SK-N-SH (cell line): ENCODE measurements at regions not wholly inside any gene's neighbourhood (a gene's known extent, or its start where the extent isn't known, plus 50 kb on each side); places are given as distances from the start of the nearest gene placed in this dataset.

Source experiments
- CTCF ChIA-PET: fragments of 300-600, 350-600 bp; formaldehyde crosslinking; extraction: SDS; loops from one replicate; lab custom pipeline; 2021; lab: Yijun Ruan, JAX
- POLR2A ChIA-PET: fragments of 350-600 bp; sonication (Branson Sonifier 250); formaldehyde crosslinking; extraction: SDS; loops from one replicate; lab custom pipeline; 2020; ENCODE audit warnings: antibody characterized with exemption, inconsistent platforms; lab: Yijun Ruan, JAX
- DNase-seq: peaks from one replicate; pipeline ENCODE4 v3.0.0; 2012
- H2AFZ ChIP-seq: fragments of 200-600 bp; sonication (generic); 2 replicates; pipeline ENCODE4 v1.8.1; 2016; ENCODE audit warnings: antibody characterized with exemption, mild to moderate bottlenecking, low read depth
- H3F3A ChIP-seq: fragments of 200-600 bp; sonication (generic); replicated peaks from 2 replicates; pipeline ENCODE3; 2016; ENCODE audit warnings: antibody characterized with exemption, mild to moderate bottlenecking; ENCODE audit not compliant: insufficient read depth
- H3K27ac ChIP-seq, 2 experiments: fragments of 200-500 bp in 1 of 2; fragments of 200-600 bp in 1 of 2; sonication (Bioruptor generic) in 1 of 2; sonication (generic), shearing (Covaris generic) in 1 of 2; 2 replicates each; pipeline versions ENCODE4 v1.5.1 to v1.6.1; 2014 to 2016; ENCODE audit warnings: low read depth in 2 of 2, inconsistent platforms in 1 of 2, low read length in 1 of 2, mild to moderate bottlenecking in 1 of 2, mixed read lengths in 1 of 2
- H3K27me3 ChIP-seq: fragments of 200-600 bp; sonication (generic), shearing (Covaris generic); 2 replicates; pipeline ENCODE4 v1.6.1; 2016; ENCODE audit warnings: mixed run types; ENCODE audit not compliant: insufficient read depth
- H3K36me3 ChIP-seq, 2 experiments: fragments of 200-500 bp in 1 of 2; fragments of 200-600 bp in 1 of 2; sonication (Bioruptor generic) in 1 of 2; sonication (generic) in 1 of 2; replicated peaks in 1 of 2; 2 replicates each; pipeline versions ENCODE3 to v1.5.1; 2014 to 2016; ENCODE audit warnings: low read length in 1 of 2, mild to moderate bottlenecking in 1 of 2; ENCODE audit not compliant: insufficient read depth in 2 of 2, control insufficient read depth in 1 of 2
- H3K4me1 ChIP-seq, 2 experiments: fragments of 200-500 bp in 1 of 2; fragments of 200-600 bp in 1 of 2; sonication (Bioruptor generic) in 1 of 2; sonication (generic), shearing (Covaris generic) in 1 of 2; 2 replicates each; pipeline versions ENCODE4 v1.5.1 to v1.6.1; 2014 to 2016; ENCODE audit warnings: low read depth in 1 of 2, low read length in 1 of 2, mixed run types in 1 of 2; ENCODE audit not compliant: insufficient read depth in 2 of 2, control insufficient read depth in 1 of 2
- H3K4me2 ChIP-seq: fragments of 200-600 bp; sonication (generic), shearing (Covaris generic); 2 replicates; pipeline ENCODE4 v1.6.1; 2017; ENCODE audit warnings: mixed run types
- H3K4me3 ChIP-seq, 2 experiments: fragments of 200-500 bp in 1 of 2; fragments of 200-600 bp in 1 of 2; sonication (Bioruptor generic) in 1 of 2; sonication (generic), shearing (Covaris generic) in 1 of 2; 2 replicates each; pipeline versions ENCODE4 v1.5.1 to v1.8.1; 2014 to 2016; ENCODE audit warnings: low read depth in 2 of 2, inconsistent platforms in 1 of 2, low read length in 1 of 2, mild to moderate bottlenecking in 1 of 2, mixed read lengths in 1 of 2, moderate library complexity in 1 of 2
- H3K79me2 ChIP-seq: fragments of 200-600 bp; sonication (generic); 2 replicates; pipeline ENCODE4 v1.8.1; 2017; ENCODE audit warnings: mild to moderate bottlenecking; ENCODE audit not compliant: insufficient read depth
- H3K9ac ChIP-seq: fragments of 200-600 bp; sonication (generic); 2 replicates; pipeline ENCODE4 v1.6.1; 2017; ENCODE audit warnings: mixed run types
- H3K9me2 ChIP-seq: fragments of 200-600 bp; sonication (generic); 2 replicates; pipeline ENCODE4 v1.6.1; 2017; ENCODE audit warnings: mixed run types
- H3K9me3 ChIP-seq: fragments of 200-600 bp; sonication (generic); 2 replicates; pipeline ENCODE4 v1.6.1; 2017; ENCODE audit warnings: mixed run types, mild to moderate bottlenecking, moderate library complexity
- H4K20me1 ChIP-seq: fragments of 200-600 bp; sonication (generic); 2 replicates; pipeline ENCODE4 v1.6.1; 2017; ENCODE audit warnings: mild to moderate bottlenecking, mixed run types; ENCODE audit not compliant: insufficient read depth
- CHD2 ChIP-seq: fragments of 150-350 bp; IDR thresholded peaks from 2 replicates; pipeline ENCODE4 v1.6.1; 2018; ENCODE audit warnings: low read length; ENCODE audit not compliant: partially characterized antibody
- ELF1 ChIP-seq: IDR thresholded peaks from 2 replicates; pipeline ENCODE4 v1.4.0; 2012
- EZH2phosphoT487 ChIP-seq: fragments of 200-600 bp; sonication (generic); IDR thresholded peaks from 2 replicates; pipeline ENCODE4 v1.6.1; 2017; ENCODE audit warnings: low read depth, mixed run types, mild to moderate bottlenecking, antibody characterized with exemption, moderate library complexity, borderline replicate concordance
- JUND ChIP-seq: IDR thresholded peaks from 2 replicates; pipeline ENCODE4 v1.4.0; 2012
- MXI1 ChIP-seq: IDR thresholded peaks from 2 replicates; pipeline ENCODE4 v1.6.1; 2012; ENCODE audit warnings: mild to moderate bottlenecking, low read depth, low read length, improper control_type of control experiment
- RCOR1 ChIP-seq: fragments of 150-350 bp; IDR thresholded peaks from 2 replicates; pipeline ENCODE4 v1.6.1; 2017; ENCODE audit warnings: antibody characterized with exemption, low read length
- SIN3A ChIP-seq: IDR thresholded peaks from 2 replicates; pipeline ENCODE4 v1.6.1; 2012; ENCODE audit warnings: low read depth, mild to moderate bottlenecking, low read length, moderate library complexity, borderline replicate concordance
- SMC3 ChIP-seq: IDR thresholded peaks from 2 replicates; pipeline ENCODE4 v1.6.1; 2012; ENCODE audit warnings: low read depth, low read length, improper control_type of control experiment
- TCF12 ChIP-seq: IDR thresholded peaks from 2 replicates; pipeline ENCODE4 v1.4.0; 2012
- TF ChIP-seq, protein P1 (sequence below): IDR thresholded peaks from 2 replicates; pipeline ENCODE4 v1.4.0; 2012; ENCODE audit warnings: low read depth, borderline replicate concordance
- TF ChIP-seq, protein P2 (sequence below): IDR thresholded peaks from 2 replicates; pipeline ENCODE4 v1.4.0; 2012; ENCODE audit warnings: low read depth, borderline replicate concordance
- TF ChIP-seq, protein P3 (sequence below): fragments of 150-350 bp; IDR thresholded peaks from 2 replicates; pipeline ENCODE4 v1.6.1; 2017; ENCODE audit warnings: antibody characterized with exemption, low read length, low read depth, borderline replicate concordance
- TF ChIP-seq, protein P4 (sequence below): IDR thresholded peaks from 2 replicates; pipeline ENCODE4 v1.4.0; 2012; ENCODE audit warnings: low read depth

DNA sequence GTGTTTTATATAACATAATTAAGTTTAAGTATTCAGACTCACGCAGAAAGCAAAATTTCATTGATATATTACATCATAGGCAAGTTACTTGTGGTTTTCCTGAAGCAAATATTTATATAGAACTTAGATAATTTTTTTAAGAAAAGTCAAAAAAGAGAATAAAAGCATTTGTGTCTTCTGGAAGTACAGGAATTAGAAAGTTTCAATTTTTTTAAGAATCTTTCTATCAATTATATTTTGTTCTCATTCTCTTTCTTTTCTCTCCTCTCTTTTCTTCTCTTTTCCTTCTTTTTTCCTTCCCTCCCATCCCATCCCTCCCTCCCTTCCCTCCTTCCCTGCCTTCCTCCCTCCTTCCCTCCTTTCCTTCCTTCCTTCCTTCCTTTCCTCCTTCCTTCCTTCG, 120.7 kb upstream of the CDH8 start (continued):
- TF ChIP-seq SMC3 (no peak), MXI1 (no peak)
- TF ChIP-seq, protein P1, sequence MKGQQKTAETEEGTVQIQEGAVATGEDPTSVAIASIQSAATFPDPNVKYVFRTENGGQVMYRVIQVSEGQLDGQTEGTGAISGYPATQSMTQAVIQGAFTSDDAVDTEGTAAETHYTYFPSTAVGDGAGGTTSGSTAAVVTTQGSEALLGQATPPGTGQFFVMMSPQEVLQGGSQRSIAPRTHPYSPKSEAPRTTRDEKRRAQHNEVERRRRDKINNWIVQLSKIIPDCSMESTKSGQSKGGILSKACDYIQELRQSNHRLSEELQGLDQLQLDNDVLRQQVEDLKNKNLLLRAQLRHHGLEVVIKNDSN, result no peak
- TF ChIP-seq, protein P2, sequence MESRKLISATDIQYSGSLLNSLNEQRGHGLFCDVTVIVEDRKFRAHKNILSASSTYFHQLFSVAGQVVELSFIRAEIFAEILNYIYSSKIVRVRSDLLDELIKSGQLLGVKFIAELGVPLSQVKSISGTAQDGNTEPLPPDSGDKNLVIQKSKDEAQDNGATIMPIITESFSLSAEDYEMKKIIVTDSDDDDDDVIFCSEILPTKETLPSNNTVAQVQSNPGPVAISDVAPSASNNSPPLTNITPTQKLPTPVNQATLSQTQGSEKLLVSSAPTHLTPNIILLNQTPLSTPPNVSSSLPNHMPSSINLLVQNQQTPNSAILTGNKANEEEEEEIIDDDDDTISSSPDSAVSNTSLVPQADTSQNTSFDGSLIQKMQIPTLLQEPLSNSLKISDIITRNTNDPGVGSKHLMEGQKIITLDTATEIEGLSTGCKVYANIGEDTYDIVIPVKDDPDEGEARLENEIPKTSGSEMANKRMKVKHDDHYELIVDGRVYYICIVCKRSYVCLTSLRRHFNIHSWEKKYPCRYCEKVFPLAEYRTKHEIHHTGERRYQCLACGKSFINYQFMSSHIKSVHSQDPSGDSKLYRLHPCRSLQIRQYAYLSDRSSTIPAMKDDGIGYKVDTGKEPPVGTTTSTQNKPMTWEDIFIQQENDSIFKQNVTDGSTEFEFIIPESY, result no peak

DNA sequence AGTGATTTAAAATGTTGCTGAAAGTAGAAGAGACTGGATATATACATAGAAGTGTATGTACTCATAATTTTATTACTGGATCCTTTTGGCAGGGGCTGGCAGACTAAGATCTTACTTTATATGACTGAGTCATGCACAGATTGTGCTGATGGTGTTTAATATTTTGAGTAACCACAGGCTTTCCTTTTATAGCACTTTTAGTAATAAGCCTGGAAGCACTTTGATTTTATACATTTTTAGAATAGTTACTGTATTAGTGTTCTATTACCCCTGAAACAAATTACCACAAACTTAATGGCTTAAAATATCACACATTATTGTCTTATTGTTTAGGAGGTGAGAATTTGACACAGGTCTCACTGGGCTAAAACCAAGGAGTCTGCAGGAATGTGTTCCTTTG, 113.4 kb upstream of the CDH8 start:
- Histone ChIP-seq H3K79me2 (no peaks in the 10 kb centered on the region), H3K36me3 (no peaks in the 10 kb centered on the region), H4K20me1 (no peaks in the 10 kb centered on the region), H3K9me2 (no peaks in the 10 kb centered on the region), H3K4me2 (no peak overlapping the region), H3K4me3 (no peak overlapping the region)
- CTCF ChIA-PET, result no interaction called here
- DNase-seq, result no peak
- TF ChIP-seq TCF12, result no peak
- TF ChIP-seq, protein P1, result no peak
- no peak for TF ChIP-seq JUND
- TF ChIP-seq EZH2phosphoT487, result no peak
- TF ChIP-seq, protein P3, sequence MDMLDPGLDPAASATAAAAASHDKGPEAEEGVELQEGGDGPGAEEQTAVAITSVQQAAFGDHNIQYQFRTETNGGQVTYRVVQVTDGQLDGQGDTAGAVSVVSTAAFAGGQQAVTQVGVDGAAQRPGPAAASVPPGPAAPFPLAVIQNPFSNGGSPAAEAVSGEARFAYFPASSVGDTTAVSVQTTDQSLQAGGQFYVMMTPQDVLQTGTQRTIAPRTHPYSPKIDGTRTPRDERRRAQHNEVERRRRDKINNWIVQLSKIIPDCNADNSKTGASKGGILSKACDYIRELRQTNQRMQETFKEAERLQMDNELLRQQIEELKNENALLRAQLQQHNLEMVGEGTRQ, result no peak
- TF ChIP-seq CHD2, result no peak
- no peak for TF ChIP-seq SIN3A
- TF ChIP-seq, protein P4, sequence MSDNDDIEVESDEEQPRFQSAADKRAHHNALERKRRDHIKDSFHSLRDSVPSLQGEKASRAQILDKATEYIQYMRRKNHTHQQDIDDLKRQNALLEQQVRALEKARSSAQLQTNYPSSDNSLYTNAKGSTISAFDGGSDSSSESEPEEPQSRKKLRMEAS, result no peak
- no peak for TF ChIP-seq ELF1
- no peak for TF ChIP-seq RCOR1
- TF ChIP-seq, all 33 proteins: peak for 0
- Histone ChIP-seq H3K9ac (no peak overlapping the region), H3K27ac (no peak overlapping the region), H3F3A (no peaks in the 10 kb centered on the region), H3K27me3 (no peaks in the 10 kb centered on the region), H3K9me3 (no peaks in the 10 kb centered on the region), H3K4me1 (no peaks in the 10 kb centered on the region), H2AFZ (no peak overlapping the region)
- POLR2A ChIA-PET, result no interaction called here
